Stimulated activated CD8-positive, alpha-beta memory T cell treated with anti-CD3 and anti-CD28 coated beads, Interleukin-4, amount 100 ng/mL, for 1 hour (primary cell): ENCODE measurements at regions not wholly inside any gene's neighbourhood (a gene's known extent, or its start where the extent isn't known, plus 50 kb on each side); places are given as distances from the start of the nearest gene placed in this dataset.

ENCODE experiments used
- DNase-seq, 2 donors: peaks; one replicate each; pipeline ENCODE4 v3.0.0-alpha.2; 2020; ENCODE audit warnings: low read depth in 2 of 2, low spot score in 1 of 2

GRCh38 chr18:37669991-37670534 lies 104.5 kb upstream of the CELF4 start:
- DNase-seq: no peak

- no peak for DNase-seq
Observed at GRCh38 chr18:37668971-37669747, 103.6 kb upstream of the CELF4 start.

- DNase-seq: no peak
Observed at GRCh38 chr18:37667836-37668235, 102.2 kb upstream of the CELF4 start.

GRCh38 chr18:37666991-37667390 lies 101.4 kb upstream of the CELF4 start:
- DNase-seq: no peak

GRCh38 chr18:37666451-37666850 lies 100.9 kb upstream of the CELF4 start:
- no peak for DNase-seq

- DNase-seq: no peak
Observed at GRCh38 chr18:37665346-37665745, 99.7 kb upstream of the CELF4 start.

GRCh38 chr18:37663446-37663845 lies 97.8 kb upstream of the CELF4 start:
- no peak for DNase-seq

GRCh38 chr18:37662546-37663339 lies 97.1 kb upstream of the CELF4 start:
- no peak for DNase-seq

GRCh38 chr18:37662099-37662498 lies 96.5 kb upstream of the CELF4 start:
- no peak for DNase-seq

GRCh38 chr18:37661478-37661877 lies 95.9 kb upstream of the CELF4 start:
- DNase-seq: no peak

GRCh38 chr18:37661061-37661460 lies 95.5 kb upstream of the CELF4 start:
- DNase-seq: no peak

- no peak for DNase-seq
Observed at GRCh38 chr18:37660658-37661057, 95.1 kb upstream of the CELF4 start.

GRCh38 chr18:37659906-37660305 lies 94.3 kb upstream of the CELF4 start:
- DNase-seq: no peak

- DNase-seq: no peak
Observed at GRCh38 chr18:37658894-37659293, 93.3 kb upstream of the CELF4 start.

GRCh38 chr18:37657493-37657892 lies 91.9 kb upstream of the CELF4 start:
- no peak for DNase-seq

- no peak for DNase-seq
Observed at GRCh38 chr18:37654731-37655369, 89.3 kb upstream of the CELF4 start.

- no peak for DNase-seq
Observed at GRCh38 chr18:37654034-37654433, 88.4 kb upstream of the CELF4 start.

- no peak for DNase-seq
Observed at GRCh38 chr18:37653618-37654017, 88.0 kb upstream of the CELF4 start.

- no peak for DNase-seq
Observed at GRCh38 chr18:37649930-37650329, 84.3 kb upstream of the CELF4 start.

GRCh38 chr18:37649416-37649815 lies 83.8 kb upstream of the CELF4 start:
- DNase-seq: no peak

GRCh38 chr18:37641573-37641972 lies 76.0 kb upstream of the CELF4 start:
- DNase-seq: no peak

- DNase-seq: no peak
Observed at GRCh38 chr18:37640504-37640903, 74.9 kb upstream of the CELF4 start.
